SK-N-SH treated with all-trans-retinoic acid at 6 μM for 48 hours (cell line): ENCODE measurements at regions not wholly inside any gene's neighbourhood (a gene's known extent, or its start where the extent isn't known, plus 50 kb on each side); places are given as distances from the start of the nearest gene placed in this dataset.

ENCODE experiments used
- ISL1 ChIP-seq: fragments of 250-450 bp; sonication (Bioruptor Pico); IDR thresholded peaks from 2 replicates; pipeline ENCODE4 v2.1.2; 2022; ENCODE audit warnings: mild to moderate bottlenecking, moderate library complexity
- OSR1 ChIP-seq: fragments of 250-450 bp; sonication (Bioruptor Pico); IDR thresholded peaks from 2 replicates; pipeline ENCODE4 v1.8.0; 2022; ENCODE audit warnings: moderate library complexity, mild to moderate bottlenecking, inconsistent platforms
- PATZ1 ChIP-seq: fragments of 250-450 bp; sonication (Bioruptor Pico); IDR thresholded peaks from 2 replicates; pipeline ENCODE4 v1.8.0; 2020; ENCODE audit warnings: mild to moderate bottlenecking, moderate library complexity, borderline replicate concordance
- SNAI2 ChIP-seq: fragments of 250-450 bp; sonication (Bioruptor Pico); IDR thresholded peaks from 2 replicates; pipeline ENCODE4 v1.5.0; 2020; ENCODE audit warnings: mild to moderate bottlenecking, moderate library complexity
- TCF4 ChIP-seq: fragments of 250-450 bp; sonication (Bioruptor Pico); IDR thresholded peaks from 2 replicates; pipeline ENCODE4 v1.8.0; 2021; ENCODE audit warnings: mild to moderate bottlenecking, moderate library complexity, borderline replicate concordance
- ZFP3 ChIP-seq: fragments of 250-450 bp; sonication (Bioruptor Pico); IDR thresholded peaks from 2 replicates; pipeline ENCODE4 v1.5.0; 2020; ENCODE audit warnings: mild to moderate bottlenecking, moderate library complexity
- ZFP30 ChIP-seq: fragments of 450-650 bp; formaldehyde crosslinking; IDR thresholded peaks from 2 replicates; pipeline ENCODE4 v1.5.0; 2022; ENCODE audit warnings: mild to moderate bottlenecking, moderate library complexity
- ZNF70 ChIP-seq: fragments of 450-650 bp; formaldehyde crosslinking; IDR thresholded peaks from 2 replicates; pipeline ENCODE4 v1.5.0; 2020; ENCODE audit warnings: mild to moderate bottlenecking, moderate library complexity

- TF ChIP-seq PATZ1 (CRISPR knock-in tag) = no peak
- no peak for TF ChIP-seq TCF4 (CRISPR knock-in tag)
- TF ChIP-seq ZFP30 (CRISPR knock-in tag) = no peak
- no peak for TF ChIP-seq ISL1
- no peak for TF ChIP-seq SNAI2 (CRISPR knock-in tag)
- no peak for TF ChIP-seq ZNF70
- no peak for TF ChIP-seq ZFP3 (CRISPR knock-in tag)
- TF ChIP-seq OSR1 (CRISPR knock-in tag) = no peak
These were observed 67.6 kb upstream of the SH3GL3 start for GRCh38 chr15:83379579-83379959.
